GM21447 (cell line): ENCODE measurements at regions not wholly inside any gene's neighbourhood (a gene's known extent, or its start where the extent isn't known, plus 50 kb on each side); places are given as distances from the start of the nearest gene placed in this dataset.

Source experiments
- ATAC-seq: cut with Tn5 transposase; IDR thresholded peaks from one replicate; pipeline ENCODE4 v1.9.1; 2021; ENCODE audit not compliant: unreplicated experiment

DNA sequence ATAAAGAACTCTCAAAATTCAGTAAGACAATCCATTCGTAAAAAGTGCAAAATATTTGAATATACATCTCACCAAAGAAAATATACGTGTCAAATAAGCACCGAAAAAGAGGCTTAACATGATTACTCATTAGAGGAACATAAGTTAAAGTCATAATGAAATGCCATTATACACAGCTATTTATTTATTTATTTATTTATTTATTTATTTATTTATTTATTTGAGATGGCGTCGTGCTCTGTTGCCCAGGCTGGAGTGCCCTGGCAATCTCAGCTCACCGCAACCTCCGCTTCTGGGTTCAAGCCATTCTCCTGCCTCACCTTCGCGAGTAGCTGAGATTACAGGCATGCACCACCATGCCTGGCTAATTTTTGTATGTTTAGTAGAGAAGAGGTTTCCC lies 203.6 kb upstream of the UBASH3B start:
- no peak for ATAC-seq

GRCh38 chr11:122441666-122442035 lies 213.9 kb upstream of the UBASH3B start:
- ATAC-seq, result no peak

DNA sequence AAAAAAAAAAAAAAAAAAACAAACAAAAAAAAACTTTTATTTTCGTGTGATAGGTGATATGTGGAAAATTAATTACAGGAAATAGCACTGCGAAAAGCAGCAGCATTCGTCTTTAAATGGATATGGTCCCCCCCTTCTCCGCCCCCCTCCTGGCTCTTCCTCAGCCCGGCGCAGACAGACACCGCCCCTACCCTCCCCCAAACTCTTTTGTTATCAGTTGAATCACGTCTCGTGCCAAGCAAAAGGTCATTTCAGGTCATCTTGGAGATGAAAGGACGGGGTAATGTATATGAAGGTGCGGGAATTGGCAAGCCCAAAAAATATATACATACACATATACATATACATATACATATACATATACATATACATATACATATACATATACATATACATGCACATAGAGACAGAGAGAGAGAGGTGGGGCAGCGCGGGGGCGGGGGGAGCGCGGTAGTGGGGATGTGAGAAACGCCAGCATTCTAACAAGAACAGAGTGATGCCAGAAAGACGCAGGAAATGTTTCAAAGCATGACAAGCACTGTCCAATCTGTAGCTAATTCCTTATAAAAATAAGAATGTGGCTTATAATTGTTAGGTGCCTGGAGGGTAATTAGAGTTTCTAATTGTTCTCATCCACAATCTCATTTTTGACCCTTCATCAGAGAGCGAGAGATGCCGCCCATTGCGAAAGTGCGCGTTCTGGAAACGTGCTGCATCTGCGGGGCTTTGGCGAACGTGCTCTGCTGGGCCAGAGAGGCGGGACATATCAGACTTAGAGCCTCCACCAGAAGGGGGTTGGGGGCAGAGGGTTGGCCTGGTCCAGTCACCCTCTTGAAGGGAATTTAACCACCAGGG lies 214.5 kb upstream of the UBASH3B start:
- ATAC-seq, result no peak

DNA sequence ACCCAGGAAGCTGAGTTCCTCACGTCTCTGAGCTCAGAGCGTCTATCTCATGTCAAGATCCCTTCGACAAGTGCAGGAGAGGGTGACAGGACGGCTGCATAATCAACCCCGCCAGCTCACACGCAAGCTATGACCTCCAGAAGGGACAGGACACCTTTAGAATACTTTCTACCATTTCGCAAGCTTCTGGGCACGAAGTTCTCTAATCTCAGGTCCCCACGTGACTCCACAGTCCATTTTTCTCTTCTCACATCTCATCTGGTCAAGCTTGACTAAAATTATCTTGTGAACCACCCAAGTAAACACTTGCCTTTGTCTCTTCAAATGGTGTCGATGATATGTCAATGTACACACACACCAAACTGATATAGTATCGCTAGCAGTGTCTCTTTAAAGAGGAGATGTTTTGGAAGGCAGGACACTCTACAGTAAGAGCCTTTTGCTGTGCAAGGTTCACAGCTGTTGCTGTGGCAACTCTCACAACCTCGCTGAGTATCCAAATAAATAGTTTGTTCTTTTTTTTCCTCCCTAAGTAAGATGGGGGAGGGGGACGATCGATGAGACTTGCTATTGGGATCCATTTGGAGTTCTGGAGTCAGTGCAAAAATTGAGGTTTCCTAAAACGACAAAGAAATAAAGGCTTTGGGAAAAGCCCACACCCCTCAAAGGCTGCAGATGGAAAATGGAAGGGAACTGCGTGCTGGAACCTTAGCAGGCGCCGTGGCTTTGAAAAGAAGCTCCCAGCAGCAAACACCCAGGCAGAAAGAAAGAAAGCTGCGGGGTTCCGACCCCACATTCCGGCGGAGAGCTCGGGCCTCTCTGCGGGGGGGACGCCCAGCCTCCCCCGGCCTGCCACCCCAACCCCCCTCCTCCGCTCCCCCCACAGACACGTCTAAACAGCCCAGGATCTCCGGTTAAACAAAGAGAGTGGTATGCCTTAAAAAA lies 215.4 kb upstream of the UBASH3B start:
- ATAC-seq, result no peak

- no peak for ATAC-seq
Measured at GRCh38 chr11:122436188-122436555, 219.3 kb upstream of the UBASH3B start.

- no peak for ATAC-seq
Measured at GRCh38 chr11:122435540-122436187, 219.9 kb upstream of the UBASH3B start.

DNA sequence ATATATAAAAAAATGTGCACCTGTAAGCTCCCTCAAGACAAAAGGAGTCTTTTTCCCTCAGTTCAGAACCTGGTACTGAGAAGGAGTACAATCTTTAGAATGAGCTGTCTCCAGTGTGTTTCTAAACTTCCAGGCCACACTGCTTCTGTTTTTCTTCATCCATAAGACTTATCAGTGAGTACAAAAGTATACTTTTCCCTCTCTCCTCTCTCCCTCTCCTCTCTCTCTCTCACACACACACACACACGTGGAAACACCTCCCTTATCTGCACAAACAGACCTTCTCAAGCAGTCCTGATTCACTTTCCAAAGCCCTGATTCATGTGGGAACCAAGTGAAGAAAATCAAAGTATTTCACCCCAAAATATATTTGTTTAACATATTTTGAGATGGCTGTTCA lies 220.7 kb upstream of the UBASH3B start:
- no peak for ATAC-seq

GRCh38 chr11:122430490-122430889 lies 225.0 kb upstream of the UBASH3B start:
- ATAC-seq, result no peak

DNA sequence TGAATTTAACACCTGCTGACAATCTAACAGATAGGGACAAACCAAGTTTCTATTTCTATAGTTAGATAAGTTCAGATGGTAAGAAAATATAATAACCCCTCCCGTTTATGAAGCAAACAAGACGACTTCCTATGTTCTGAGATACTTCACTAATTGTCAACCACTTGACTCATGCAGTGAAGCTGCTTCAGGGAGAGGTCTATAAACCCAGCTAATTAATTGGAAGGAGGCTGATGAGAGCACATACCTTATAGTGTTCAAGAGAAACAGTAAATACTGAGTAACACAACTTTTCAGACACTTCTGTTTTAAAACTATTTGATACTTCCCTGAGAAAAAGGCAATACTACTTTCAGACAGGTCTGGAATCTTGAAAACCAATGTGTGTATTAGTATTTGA lies 229.4 kb upstream of the UBASH3B start:
- no peak for ATAC-seq

DNA sequence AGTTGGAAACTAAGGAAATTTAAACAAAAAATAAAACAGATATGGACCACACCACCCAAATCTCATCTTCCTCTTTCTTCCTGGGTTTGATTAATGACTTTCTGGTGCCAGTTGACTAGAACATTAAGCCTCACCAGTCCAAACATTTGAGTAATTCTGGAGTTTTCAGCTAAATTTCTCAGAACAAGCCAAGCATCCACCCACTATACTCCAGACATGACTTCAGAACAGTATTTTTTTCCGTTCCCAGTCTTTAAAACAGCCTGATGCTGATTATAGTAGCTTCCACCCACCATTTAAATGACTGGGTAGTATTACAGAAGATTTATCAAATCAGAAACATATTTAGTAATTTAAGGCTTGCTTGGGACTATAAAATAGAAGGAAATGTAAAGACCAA lies 230.9 kb upstream of the UBASH3B start:
- no peak for ATAC-seq

GRCh38 chr11:122423886-122424285 lies 231.6 kb upstream of the UBASH3B start:
- no peak for ATAC-seq

GRCh38 chr11:122423273-122423672 lies 232.2 kb upstream of the UBASH3B start:
- no peak for ATAC-seq

DNA sequence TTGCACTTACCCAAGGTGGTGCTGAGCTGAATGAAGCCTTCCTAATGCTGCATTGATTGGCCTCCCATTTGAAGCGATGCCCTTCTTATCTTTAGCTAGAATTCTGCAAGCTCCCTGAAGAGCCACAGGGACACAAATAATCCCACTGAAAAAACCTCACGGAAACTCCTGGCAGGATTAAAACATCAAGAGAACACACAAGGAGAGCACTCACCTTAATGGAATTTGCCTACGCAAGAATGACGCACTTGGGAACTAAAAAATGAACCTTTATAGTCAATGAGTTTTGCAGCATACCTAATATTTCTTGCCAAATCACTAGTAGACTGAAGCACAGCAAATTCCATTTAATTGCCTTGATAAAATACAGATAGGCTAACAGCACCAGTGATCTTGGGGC lies 232.8 kb upstream of the UBASH3B start:
- ATAC-seq, result no peak

- ATAC-seq, result no peak
Measured at GRCh38 chr11:122421702-122422101, 233.8 kb upstream of the UBASH3B start.

- no peak for ATAC-seq
Measured at GRCh38 chr11:122418032-122418431, 237.5 kb upstream of the UBASH3B start.

DNA sequence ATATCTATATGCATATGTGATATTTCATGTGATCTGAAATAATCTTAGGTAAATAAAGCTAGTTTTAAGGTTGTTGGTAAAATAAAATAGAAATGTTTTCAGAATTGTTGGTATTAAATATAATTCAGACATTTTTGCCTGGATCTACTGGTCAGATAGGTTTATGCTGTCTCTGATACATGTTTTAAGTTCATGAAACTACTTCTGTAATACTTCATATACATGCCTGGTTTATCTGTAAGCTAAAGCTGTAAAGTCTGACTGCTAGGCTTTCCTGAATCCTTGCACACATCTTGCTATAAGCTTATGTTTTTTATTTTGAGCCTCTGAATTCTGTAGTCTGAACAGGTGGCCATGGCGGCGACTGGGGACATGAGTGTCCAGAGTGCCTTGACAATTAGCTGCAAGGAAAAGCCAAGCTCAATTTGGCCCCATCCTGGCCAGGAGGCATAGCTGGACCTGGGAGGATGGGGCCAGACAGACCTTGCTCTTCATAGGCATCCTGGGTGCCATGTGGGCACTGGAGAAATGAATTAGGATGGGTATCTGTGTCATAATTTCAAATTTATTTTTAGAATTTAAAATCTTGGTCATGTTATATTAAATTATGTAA lies 241.0 kb upstream of the UBASH3B start:
- no peak for ATAC-seq

DNA sequence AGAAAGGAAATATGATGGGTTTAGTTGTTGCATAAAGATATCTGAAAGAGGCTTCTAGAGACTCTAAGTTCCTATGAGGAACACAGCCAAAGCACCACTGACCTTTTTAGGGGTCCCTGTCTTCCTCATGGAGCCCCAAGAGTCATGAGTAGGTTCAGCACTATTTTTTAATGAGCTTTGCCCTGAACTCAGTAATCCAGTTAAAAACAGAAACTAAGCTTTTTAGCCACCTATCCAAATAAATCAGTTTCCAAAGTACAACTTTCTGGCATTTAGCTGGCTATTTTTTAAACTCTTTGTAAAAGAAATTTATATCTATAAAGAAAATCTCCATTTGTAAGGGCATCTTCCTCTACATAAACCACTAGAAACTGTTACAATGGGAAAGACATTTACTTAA lies 241.8 kb upstream of the UBASH3B start:
- no peak for ATAC-seq

- ATAC-seq, result no peak
Measured at GRCh38 chr11:122412581-122412980, 242.9 kb upstream of the UBASH3B start.

DNA sequence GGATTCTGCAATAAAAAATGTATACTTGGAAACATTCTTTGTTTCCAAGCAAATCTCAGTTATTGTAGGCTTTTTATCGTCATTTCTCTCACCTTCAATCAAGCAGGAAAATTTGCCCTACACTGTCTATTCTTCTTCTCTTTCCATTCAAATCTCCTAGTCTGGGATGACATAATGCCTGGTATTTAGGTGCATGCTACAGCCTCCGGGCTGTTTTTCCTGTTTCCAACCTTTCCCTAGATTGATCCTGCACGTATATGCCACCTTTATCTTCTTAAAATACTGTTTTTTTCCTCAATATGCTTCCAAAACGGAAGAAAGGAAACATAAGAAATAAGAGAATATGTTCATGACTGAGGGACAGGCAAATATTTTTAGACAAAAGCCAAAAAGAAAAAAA lies 249.1 kb upstream of the UBASH3B start:
- ATAC-seq, result no peak

DNA sequence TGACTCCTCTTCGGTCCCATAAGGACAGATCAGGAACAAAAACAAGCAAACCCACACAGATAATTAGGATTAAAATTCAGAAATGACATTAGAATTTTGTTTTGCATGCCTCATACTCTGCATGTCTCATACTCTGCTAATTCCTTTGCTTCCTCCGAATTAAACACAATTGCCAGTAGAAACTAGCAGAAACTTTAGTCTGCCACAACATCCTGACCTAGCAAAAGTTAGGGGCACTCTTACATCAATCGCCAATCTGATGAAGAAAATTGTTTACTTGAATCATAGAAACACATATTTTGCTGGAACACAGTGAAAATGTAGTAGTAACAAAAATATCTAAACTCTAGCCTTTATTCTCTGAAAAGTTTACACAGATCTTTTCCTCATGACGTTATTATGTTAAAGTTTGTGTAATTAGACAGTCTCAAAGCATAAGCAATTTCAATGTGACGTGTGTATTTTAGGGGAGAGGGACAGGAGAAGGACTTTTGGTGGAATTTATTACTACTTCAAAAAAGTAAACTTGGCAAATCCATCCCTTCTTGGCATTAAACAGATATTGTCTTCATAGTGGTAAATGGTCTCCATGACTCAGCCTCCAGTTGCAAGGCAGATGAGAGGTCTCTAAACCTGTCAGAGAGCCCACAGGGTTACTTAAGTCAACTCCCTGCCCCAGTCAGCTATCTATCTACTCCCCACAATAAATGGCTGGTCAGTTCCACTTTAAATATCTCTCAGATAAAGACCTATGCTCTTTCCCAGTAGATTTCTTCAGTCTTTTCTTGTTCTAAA lies 249.8 kb upstream of the UBASH3B start:
- no peak for ATAC-seq
